Sigmoid colon (tissue), 4 donors: ENCODE measurements at regions not wholly inside any gene's neighbourhood (a gene's known extent, or its start where the extent isn't known, plus 50 kb on each side); places are given as distances from the start of the nearest gene placed in this dataset.
"Not testable (repeated sequence)": the region's sequence is repeated elsewhere in the genome, so short reads cannot be mapped to it uniquely, and the experiment has no call there.

Experiments used
- EP300 ChIP-seq, 4 donors: sonication (generic); formaldehyde crosslinking; IDR thresholded peaks; one replicate each; pipeline ENCODE4 v1.6.1; 2017; ENCODE audit warnings: antibody characterized with exemption in 4 of 4
- POLR2A ChIP-seq, 2 donors: fragments of 450-650 bp; IDR thresholded peaks; one replicate each; pipeline ENCODE4 v1.6.1; 2016; ENCODE audit warnings: antibody characterized with exemption in 2 of 2, mild to moderate bottlenecking in 2 of 2, moderate library complexity in 2 of 2
- POLR2AphosphoS5 ChIP-seq, 4 donors: sonication (generic); formaldehyde crosslinking; IDR thresholded peaks; one replicate each; pipeline ENCODE4 v1.6.1; 2017; ENCODE audit warnings: antibody characterized with exemption in 4 of 4

DNA sequence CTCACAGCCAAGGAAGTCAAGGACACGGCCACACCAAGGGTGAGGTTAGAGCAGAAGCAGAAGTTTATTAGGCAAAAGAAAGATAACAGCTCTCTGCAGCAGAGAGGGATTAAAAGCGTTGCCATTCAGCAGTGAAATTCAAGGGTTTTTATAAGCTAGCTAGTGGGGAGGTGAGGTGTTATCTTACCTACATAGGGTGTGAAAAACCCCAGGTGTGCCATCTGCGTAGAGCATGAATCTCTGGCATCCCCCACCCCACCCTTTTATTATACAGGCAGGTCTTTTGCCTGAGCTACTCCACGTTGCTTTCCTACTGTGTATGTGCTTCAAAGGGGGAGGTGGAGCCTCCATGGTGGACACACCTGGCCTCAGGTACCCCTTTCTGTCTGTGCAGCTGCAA is 135.4 kb downstream of the ARHGAP11B start:
- not testable (repeated sequence) for TF ChIP-seq POLR2AphosphoS5, EP300, POLR2A (IDR thresholded peaks at IDR 0.05)
